ENCODE measurements at regions not wholly inside any gene's neighbourhood (a gene's known extent, or its start where the extent isn't known, plus 50 kb on each side); places are given as distances from the start of the nearest gene placed in this dataset.

- TF ChIP-seq CTCF (IDR thresholded peaks at IDR 0.05) (no peak), POLR2A (IDR thresholded peaks at IDR 0.05) (no peak)
These were observed 355.9 kb downstream of the RSL24D1 start for GRCh38 chr15:54840621-54841398.

All from lower leg skin (tissue), 3 donors.